Stimulated activated CD4-positive, alpha-beta T cell treated with anti-CD3 and anti-CD28 coated beads, Interleukin-15, amount 100 ng/mL, for 48 hours (primary cell): ENCODE measurements at regions not wholly inside any gene's neighbourhood (a gene's known extent, or its start where the extent isn't known, plus 50 kb on each side); places are given as distances from the start of the nearest gene placed in this dataset.

Experiments used
- DNase-seq, 2 donors: peaks; one replicate each; pipeline ENCODE4 v3.0.0-alpha.2; 2020; ENCODE audit warnings: low read depth in 2 of 2

DNA sequence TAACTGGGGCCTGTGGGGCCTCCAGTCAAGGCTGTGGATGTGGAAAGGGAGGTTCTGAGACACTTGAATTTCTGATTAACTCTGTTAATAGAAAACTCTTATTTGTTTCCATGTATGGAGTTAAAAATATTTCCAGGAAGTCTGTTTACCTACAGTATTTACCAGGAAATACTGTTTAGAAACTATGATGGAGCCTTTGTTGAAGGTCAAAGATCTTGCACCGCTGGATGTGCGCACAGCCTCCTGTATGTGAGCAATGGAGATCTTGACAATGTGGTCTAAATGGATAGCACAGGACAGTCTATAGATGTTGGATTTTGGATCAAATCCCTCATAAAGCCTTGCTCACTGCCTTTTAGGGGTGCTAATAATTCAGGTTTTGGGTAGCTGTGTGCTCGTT, 268.4 kb downstream of the DLEU7 start:
- DNase-seq = no peak

GRCh38 chr13:50576156-50576555, 267.3 kb downstream of the DLEU7 start:
- no peak for DNase-seq

- no peak for DNase-seq
These were observed 265.7 kb downstream of the DLEU7 start for GRCh38 chr13:50577806-50578205.

DNA sequence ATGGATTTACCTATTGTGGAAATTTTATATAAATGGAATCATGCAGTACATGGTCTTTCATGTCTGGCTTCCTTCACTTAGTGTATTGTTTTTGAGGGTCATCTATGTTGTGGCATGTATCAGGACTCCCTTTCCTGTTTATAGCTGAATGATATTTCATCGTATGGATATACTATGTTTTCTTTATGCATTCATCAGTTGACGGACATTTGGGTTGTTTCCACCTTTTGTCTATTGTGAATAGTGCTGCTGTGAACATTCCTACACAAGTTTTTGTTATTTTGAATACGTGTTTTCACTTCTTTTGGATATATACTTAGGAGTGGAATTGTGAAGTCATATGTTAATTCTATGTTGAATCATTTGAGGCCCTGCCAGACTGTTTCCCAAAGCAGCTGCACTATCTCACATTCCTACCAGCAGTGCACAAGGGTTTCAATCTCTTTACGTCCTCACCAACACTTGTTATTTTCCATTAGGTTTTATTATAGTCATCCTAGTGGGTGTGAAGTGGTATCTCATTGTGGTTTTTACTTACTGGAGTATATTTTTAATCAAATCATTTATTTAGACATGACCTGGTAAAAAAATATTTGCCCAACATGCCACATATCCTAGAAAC, 262.7 kb downstream of the DLEU7 start:
- no peak for DNase-seq

GRCh38 chr13:50581586-50582196, 261.8 kb downstream of the DLEU7 start:
- DNase-seq = no peak

DNA sequence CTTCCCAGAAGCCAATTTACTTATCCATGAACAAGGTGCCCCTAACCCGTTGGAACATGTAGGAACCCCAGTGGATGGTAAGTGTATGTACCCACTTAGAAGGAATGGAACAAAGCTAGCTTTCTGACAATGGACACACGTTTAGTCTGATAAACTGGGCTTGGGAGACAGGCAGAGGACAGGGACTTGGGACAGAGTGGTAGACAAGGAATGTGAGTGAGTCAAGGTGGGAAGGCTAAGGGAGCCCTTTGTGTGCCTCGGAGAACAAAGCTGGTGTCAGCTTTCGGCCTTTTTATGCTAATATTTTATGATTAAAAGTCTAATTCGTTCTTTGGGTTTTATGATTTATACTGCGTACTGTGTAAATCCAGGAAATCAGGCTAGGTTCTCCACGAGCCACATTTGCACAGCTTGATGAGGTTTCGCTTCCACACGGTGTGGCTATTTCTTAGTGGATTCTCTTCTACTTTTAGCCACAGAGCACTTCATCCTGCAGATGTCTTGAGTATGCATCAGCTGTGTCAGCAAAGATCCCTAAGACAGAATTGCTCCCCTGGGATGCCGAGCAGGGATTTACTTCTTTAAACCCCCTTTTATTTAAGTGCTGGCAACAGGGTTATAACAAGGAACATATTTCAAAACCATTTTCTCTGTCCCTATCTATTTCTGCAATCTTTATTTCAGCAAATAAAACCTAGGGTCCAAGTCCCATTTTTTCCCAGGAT, 258.5 kb downstream of the DLEU7 start:
- DNase-seq = no peak

GRCh38 chr13:50585674-50586413, 257.6 kb downstream of the DLEU7 start:
- DNase-seq = no peak

DNA sequence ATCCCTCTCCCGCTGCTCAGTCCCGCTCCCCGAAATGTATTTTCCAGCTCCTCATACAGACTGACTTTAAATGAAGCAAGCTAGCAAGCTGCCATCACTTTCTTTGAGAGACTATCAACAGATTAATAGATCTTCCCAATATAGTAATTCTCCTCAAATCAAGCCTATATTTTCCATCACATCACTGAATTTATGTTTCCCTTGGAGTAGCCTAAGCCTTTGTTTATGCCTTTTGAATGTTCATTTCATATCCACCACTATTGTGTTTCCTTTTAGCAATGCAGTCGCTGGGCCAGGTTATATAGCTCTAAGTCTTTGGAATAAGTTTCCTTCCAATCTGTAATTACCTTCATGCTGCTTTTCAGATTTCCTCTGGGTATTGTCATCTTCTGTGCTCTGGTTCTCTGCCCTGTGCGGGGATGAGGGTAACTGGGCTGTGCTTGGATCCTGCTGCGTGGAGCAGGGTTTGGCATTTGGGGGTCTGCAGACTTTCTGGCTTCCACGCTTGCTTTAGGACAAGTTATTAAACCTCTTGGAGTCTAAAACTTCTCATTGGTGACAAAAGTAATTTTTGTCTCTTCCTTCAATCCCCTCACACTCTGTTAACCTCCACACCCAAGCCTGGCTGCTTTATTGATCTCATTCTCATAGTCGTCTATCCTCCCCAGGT, 256.9 kb downstream of the DLEU7 start:
- no peak for DNase-seq

DNA sequence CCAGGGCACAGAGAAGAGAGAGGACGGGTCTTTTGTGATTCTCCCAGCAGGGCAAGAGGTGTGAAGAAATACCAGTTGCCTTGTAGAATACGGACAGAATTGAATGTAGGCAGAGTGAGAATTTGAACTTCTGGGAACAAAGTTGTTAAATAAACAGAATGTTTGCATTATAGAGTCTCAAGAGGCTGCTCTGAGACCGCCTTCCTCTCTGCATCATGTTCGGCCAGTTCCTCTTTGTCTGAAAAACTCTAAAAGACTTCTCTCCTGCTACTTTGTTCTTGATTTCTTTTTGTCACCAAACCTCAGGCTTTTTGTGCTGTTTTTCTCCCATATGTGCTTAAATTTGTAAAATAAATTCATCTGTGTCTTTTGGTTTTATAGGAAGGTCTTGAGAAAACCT, 256.4 kb downstream of the DLEU7 start:
- no peak for DNase-seq

GRCh38 chr13:50587645-50588373, 255.7 kb downstream of the DLEU7 start:
- DNase-seq = no peak

GRCh38 chr13:50588491-50589130, 254.9 kb downstream of the DLEU7 start:
- no peak for DNase-seq

DNA sequence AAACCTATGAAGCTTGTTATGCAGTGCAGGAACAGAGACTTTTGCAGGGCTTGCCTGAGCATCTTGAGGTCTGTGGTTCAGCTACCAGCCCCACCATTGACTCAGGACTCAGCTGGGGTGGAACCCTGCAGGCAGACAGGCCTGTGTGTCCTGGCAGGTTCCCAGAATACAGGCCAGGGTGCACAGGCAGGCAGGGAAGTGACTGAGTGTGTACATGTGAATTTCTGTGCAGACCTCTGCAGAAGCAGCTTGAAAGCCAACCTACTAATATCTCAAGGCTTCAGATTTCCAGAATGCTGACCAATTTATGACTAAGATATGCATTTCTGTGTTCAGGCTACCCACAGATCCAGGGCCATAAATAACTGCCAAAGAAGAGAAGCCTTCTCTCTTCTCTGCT, 254.4 kb downstream of the DLEU7 start:
- DNase-seq = no peak

DNA sequence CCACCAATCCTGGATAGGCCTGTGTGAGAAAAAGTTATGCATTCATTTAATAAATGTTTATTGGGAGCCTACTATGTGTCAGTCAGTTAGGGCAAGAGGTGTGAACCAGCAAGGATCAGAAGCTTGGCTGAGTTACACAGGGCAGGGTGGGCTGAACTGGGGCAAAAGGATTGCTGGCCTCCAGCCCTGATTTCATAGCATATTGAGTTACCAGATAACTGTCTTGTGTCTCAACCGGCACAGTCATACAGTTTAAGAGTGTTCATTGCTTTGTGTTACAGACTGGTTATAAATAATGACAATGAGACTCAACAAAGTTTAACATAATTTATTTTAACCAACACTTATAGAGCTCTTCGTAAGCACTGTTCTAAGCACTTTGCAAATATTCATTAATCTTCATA, 253.8 kb downstream of the DLEU7 start:
- DNase-seq = no peak

DNA sequence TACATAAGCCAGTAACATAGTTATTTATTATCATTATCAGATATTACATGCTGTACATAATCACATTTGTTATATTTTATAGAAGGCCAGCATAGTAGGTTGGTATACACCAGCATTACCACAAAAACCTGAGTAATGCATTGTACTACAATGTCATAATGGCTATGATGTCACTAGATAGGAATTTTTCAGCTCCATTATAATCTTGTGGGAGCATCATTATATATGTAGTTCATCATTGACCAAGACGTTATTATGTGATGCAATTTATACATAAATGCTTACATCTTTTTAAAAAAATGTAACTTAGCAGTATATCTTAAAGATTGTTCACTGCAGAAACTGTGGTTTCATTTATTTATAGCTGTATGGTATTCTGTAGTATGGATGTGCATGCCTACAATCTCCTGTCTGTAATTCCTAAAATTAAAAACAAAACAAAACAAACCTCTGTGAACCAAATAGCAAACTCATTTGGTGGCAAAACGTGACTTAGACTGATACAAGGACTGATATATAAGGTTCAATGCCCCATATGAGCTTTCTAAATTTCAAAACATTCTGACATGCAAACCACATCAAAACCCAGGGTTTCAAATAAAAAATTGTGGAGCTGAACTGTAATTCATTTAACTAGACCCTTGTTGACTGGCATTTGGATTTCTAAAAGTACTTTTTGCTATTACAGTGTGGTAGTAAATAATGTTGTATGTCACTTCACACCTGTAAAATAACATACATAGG, 250.9 kb downstream of the DLEU7 start:
- no peak for DNase-seq

- no peak for DNase-seq
These were observed 250.3 kb downstream of the DLEU7 start for GRCh38 chr13:50593207-50593606.

GRCh38 chr13:50594276-50595051, 249.0 kb downstream of the DLEU7 start:
- DNase-seq = peak; percentile 19

DNA sequence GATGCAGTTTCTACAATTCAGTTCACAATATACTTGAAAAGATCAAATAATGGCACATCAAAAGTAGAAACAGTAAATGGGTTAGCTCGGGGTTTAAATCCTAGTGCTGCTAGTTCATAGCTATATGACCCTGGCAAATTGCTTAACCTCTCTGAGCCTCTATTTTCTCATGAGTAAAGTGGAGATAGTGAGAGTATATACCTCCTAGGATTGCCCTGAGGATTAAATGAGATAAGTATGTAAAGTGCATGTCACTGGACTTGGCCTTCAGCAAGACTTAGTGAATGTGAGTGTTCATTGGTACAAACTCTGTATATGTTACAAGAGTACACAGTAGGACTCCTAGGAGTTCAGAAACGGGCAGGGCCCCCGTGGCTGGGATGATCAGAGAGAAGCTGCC, 248.3 kb downstream of the DLEU7 start:
- DNase-seq = no peak

GRCh38 chr13:50596156-50596555, 247.3 kb downstream of the DLEU7 start:
- no peak for DNase-seq

DNA sequence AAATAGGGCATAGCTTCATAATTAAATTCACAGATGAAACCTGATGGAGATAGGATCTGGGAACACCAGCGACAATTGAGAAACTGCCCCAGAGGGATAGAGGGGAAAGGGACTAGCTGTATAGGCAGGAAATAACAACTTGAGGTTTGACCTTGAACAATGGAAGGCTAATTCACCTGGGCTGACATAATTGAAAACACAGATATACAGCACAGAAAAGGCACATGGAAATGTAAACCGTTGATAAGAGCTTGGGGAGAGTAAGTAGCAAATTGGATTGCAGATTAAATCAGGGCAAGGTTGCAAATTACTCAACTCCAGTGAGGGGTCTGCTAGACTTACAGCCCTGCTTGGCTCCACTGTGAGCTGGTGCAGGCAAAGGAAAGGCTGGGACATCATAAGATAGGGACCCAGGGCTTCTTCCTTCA, 246.7 kb downstream of the DLEU7 start:
- DNase-seq = no peak
